Heart left ventricle (tissue), 16 donors: ENCODE measurements at regions not wholly inside any gene's neighbourhood (a gene's known extent, or its start where the extent isn't known, plus 50 kb on each side); places are given as distances from the start of the nearest gene placed in this dataset.

Source experiments
- ATAC-seq, 4 donors: fragments of 200-7000 bp; cut with Tn5 transposase; one replicate each; pipeline ENCODE4 v1.9.1; 2020 to 2022; ENCODE audit warnings: moderate library complexity in 4 of 4, mild to moderate bottlenecking in 3 of 4, moderate number of reproducible peaks in 1 of 4
- DNase-seq, 5 donors: peaks; one replicate each; pipeline ENCODE4 v3.0.0-alpha.2; 2020
- H3K27ac ChIP-seq, 12 donors: fragments of 200-600 bp; sonication (generic) in 4 of 12; one replicate each; pipeline versions ENCODE4 v1.5.0 to v1.8.0; 2016 to 2022; ENCODE audit warnings: mild to moderate bottlenecking in 2 of 12
- H3K27me3 ChIP-seq, 9 donors: fragments of 200-600 bp; sonication (generic) in 2 of 9; one replicate each; pipeline versions ENCODE4 v1.5.1 to v1.8.0; 2016 to 2022; ENCODE audit warnings: mild to moderate bottlenecking in 3 of 9
- H3K36me3 ChIP-seq, 9 donors: fragments of 200-600 bp; sonication (generic) in 2 of 9; one replicate each; pipeline versions ENCODE4 v1.5.0 to v1.8.0; 2018 to 2022; ENCODE audit warnings: mild to moderate bottlenecking in 2 of 9
- H3K4me1 ChIP-seq, 12 donors: fragments of 200-600 bp; sonication (generic) in 4 of 12; one replicate each; pipeline versions ENCODE4 v1.5.0 to v1.8.0; 2016 to 2022; ENCODE audit warnings: mild to moderate bottlenecking in 3 of 12
- H3K4me3 ChIP-seq, 12 donors: fragments of 200-600 bp; sonication (generic) in 4 of 12; one replicate each; pipeline versions ENCODE4 v1.5.0 to v1.8.0; 2017 to 2022; ENCODE audit warnings: mild to moderate bottlenecking in 9 of 12, moderate library complexity in 4 of 12
- H3K9me3 ChIP-seq, 12 donors: fragments of 200-600 bp; sonication (generic) in 4 of 12; one replicate each; pipeline versions ENCODE4 v1.5.0 to v1.8.0; 2016 to 2022; ENCODE audit warnings: mild to moderate bottlenecking in 1 of 12
- POLR2A ChIP-seq, 2 donors: fragments of 450-650 bp; IDR thresholded peaks; one replicate each; pipeline ENCODE4 v1.6.1; 2017; ENCODE audit warnings: antibody characterized with exemption in 2 of 2, mild to moderate bottlenecking in 2 of 2, moderate library complexity in 2 of 2
- WGBS, 4 donors: extraction: QIAGEN DNeasy Blood & Tissue Kit in 2 of 4; methylation state at CpG; one replicate each; pipeline versions ENCODE4 v1.1.5 to v1.1.7; 2013 to 2018; 5-methylcytosine and 5-hydroxymethylcytosine counted together
- intact Hi-C, 10 donors: fragments of 100-400 bp; cut with DNase I; formaldehyde crosslinking; loops; one replicate each; pipeline versions ENCODE4 v1.11.1 to v1.14.2; 2022
- TF ChIP-seq, protein P1 (sequence below), 12 donors: fragments of 200-600 bp; sonication (generic) in 4 of 12; IDR thresholded peaks; one replicate each; pipeline versions ENCODE4 v1.5.0 to v1.8.0; 2018 to 2022; ENCODE audit warnings: antibody characterized with exemption in 12 of 12, mild to moderate bottlenecking in 5 of 12
- donor health status: ischemic (EF 13 %, LVEDD 7.1; RV severe dilation, severe dysfunction).
- donor health status: healthy with polysubstance abuse.
- donor health status: DM: no; HTN: yes; CAD: no.
- donor health status: DM: no; HTN: no; CAD: no.
- donor health status: ischemic (EF 25% LVEDD 6.9; RV normal size, moderate dysfunction).
- donor health status: ischemic (EF 25% LVEDD 5.7; RV mildly dilated, moderate dysfunction).
- donor health status: healthy.
- donor health status: DM: yes; HTN: yes; CAD: no.
- donor health status: ischemic (EF 35%, LVEDD 5.7; RV mildly dilated, moderate dysfunction).
- donor health status: nonischemic (EF 11% LVEDD 7.7; RV severe dilation, severe dysfunction).
- donor health status: DM: yes; HTN: yes; CAD: no.
- donor health status: PGD.
- donor health status: ischemic (EF 29% LVEDD 5.4; RV normal size, mild dysfunction).
- donor health status: nonischemic (EF 23%, LVEDD 6.1; RV moderate dilation, normal function).

DNA sequence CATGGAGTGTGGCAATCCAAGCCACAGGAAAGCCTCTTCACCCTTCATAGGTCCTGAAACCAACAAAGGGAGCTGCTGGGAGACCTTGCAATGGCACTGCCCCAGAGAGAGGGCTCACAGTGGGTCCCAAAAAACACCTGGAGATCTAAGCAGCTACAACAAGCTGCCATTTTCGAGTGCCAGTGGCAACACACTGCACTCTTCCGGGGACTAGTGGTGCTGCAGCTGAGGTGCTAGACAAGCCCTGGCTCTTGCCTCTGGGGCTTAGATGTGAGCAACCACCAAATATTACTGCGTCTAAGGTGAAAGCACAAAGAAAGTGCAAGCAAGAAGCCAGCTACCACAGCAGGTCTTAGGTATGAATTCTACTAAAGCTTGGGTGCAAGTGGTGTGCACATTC, 192.9 kb downstream of the NOL4 start:
- WGBS, 4 donors: 74 to 92% (median 82%) methylated on average over 3 of the region's 3 CpGs
- no peak overlapping the region for H3K27ac ChIP-seq
- no peaks in the 10 kb centered on the region for H3K36me3 ChIP-seq
- no peak for DNase-seq
- H3K4me3 ChIP-seq: no peak overlapping the region
- H3K4me1 ChIP-seq: no peaks in the 10 kb centered on the region
- H3K9me3 ChIP-seq: peaks cover 0 to 21% (median 5%) of the 10 kb centered on the region in 12 donors
- intact Hi-C loops: no loop called here
- H3K27me3 ChIP-seq: no peaks in the 10 kb centered on the region
- ATAC-seq: no peak
- TF ChIP-seq, protein P1, sequence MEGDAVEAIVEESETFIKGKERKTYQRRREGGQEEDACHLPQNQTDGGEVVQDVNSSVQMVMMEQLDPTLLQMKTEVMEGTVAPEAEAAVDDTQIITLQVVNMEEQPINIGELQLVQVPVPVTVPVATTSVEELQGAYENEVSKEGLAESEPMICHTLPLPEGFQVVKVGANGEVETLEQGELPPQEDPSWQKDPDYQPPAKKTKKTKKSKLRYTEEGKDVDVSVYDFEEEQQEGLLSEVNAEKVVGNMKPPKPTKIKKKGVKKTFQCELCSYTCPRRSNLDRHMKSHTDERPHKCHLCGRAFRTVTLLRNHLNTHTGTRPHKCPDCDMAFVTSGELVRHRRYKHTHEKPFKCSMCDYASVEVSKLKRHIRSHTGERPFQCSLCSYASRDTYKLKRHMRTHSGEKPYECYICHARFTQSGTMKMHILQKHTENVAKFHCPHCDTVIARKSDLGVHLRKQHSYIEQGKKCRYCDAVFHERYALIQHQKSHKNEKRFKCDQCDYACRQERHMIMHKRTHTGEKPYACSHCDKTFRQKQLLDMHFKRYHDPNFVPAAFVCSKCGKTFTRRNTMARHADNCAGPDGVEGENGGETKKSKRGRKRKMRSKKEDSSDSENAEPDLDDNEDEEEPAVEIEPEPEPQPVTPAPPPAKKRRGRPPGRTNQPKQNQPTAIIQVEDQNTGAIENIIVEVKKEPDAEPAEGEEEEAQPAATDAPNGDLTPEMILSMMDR (IDR thresholded peaks at IDR 0.05): no peak
- no peak for TF ChIP-seq POLR2A (IDR thresholded peaks at IDR 0.05)

DNA sequence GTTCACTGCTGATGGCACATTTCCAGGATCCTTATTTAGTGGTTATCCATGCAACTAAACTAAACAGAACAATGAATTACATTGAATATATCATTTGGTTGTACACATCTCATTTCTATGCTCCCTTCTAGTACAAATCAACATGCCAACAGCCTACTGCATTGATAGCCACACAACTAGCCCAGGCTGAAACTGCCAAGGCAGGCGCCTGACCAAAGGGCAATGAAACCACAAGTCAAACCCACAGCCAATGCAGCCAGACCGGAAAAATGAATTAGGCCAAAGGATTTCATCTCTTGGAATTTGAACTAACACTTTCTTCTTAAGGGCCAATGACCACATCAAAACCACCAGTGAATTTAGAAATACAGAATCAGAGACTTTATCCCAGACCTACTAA, 196.4 kb downstream of the NOL4 start:
- H3K4me3 ChIP-seq: no peak overlapping the region
- H3K9me3 ChIP-seq: peaks cover 0 to 13% (median 0%) of the 10 kb centered on the region in 12 donors
- intact Hi-C loops: no loop called here
- H3K27ac ChIP-seq: no peak overlapping the region
- no peaks in the 10 kb centered on the region for H3K36me3 ChIP-seq
- no peaks in the 10 kb centered on the region for H3K27me3 ChIP-seq
- 78 to 90% (median 89%) methylated on average over 2 of the region's 2 CpGs for WGBS, 4 donors
- no peak for DNase-seq
- TF ChIP-seq, protein P1 (IDR thresholded peaks at IDR 0.05): no peak
- TF ChIP-seq POLR2A (IDR thresholded peaks at IDR 0.05): no peak
- ATAC-seq: no peak
- H3K4me1 ChIP-seq: no peaks in the 10 kb centered on the region

DNA sequence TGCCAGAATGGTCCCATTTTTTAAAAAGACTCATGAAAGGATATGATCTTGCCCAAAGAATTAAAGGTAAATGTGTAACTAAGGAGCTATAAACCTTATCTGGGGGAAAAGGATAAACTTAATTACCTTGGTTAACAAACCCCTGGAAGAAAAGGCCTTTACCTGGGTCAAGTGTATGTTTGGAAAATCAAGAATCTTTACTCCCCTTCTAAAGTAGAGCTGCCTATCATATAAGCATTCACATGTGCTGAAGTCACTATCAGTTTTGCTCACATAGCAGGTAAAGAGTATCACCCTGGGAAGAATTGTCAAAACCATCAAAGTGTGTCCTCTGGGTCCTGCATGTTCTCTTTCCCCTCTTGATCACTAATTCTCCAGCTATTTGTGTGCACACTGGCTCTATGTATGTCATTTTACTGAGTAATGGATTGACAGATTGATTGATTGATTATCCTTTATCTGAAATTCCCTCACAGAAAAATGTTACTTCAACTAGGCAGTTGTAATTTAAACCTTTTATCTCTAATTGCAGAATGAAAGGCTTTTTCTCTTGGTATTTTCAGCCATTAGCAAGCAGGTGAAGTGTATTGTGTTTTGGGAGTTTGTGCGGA, 199.4 kb downstream of the NOL4 start:
- H3K27ac ChIP-seq: no peak overlapping the region
- no peaks in the 10 kb centered on the region for H3K36me3 ChIP-seq
- ATAC-seq (no peak), DNase-seq (no peak)
- intact Hi-C loops: no loop called here
- no peak overlapping the region for H3K4me3 ChIP-seq
- WGBS, 4 donors: 88 to 100% (median 93%) methylated on average over 1 of the region's 1 CpG
- H3K4me1 ChIP-seq: no peaks in the 10 kb centered on the region
- H3K27me3 ChIP-seq: no peaks in the 10 kb centered on the region
- no peaks in the 10 kb centered on the region for H3K9me3 ChIP-seq
- TF ChIP-seq, protein P1 (IDR thresholded peaks at IDR 0.05): no peak
- no peak for TF ChIP-seq POLR2A (IDR thresholded peaks at IDR 0.05)

DNA sequence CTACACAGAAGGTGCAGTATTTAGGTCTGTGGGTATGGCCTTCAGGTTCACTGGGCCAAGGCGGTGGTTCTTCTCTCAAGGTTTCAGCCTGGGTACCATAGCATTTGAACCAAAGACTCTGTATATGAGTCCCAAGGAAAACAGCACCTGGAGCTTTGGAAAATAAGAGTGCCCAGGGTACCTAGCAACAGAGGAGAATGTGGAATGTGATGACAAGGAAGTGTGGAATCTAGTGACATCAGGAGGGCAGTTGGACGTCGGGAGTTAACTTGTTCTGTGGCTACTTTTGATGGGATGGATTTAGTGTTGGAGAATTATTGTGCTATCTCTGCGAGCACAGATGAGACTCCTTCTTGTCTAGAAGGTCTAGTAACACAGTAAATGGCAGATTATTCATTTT, 201.2 kb downstream of the NOL4 start:
- DNase-seq (no peak), ATAC-seq (no peak)
- Histone ChIP-seq H3K27ac (no peak overlapping the region), H3K27me3 (no peaks in the 10 kb centered on the region), H3K36me3 (no peaks in the 10 kb centered on the region), H3K4me1 (no peaks in the 10 kb centered on the region), H3K9me3 (no peaks in the 10 kb centered on the region), H3K4me3 (no peak overlapping the region)
- WGBS, 4 donors: 50 to 58% (median 56%) methylated on average over 4 of the region's 4 CpGs
- intact Hi-C loops: no loop called here
- no peak for TF ChIP-seq POLR2A (IDR thresholded peaks at IDR 0.05)
- TF ChIP-seq, protein P1 (IDR thresholded peaks at IDR 0.05): no peak
